Loucy (cell line): ENCODE measurements at regions not wholly inside any gene's neighbourhood (a gene's known extent, or its start where the extent isn't known, plus 50 kb on each side); places are given as distances from the start of the nearest gene placed in this dataset.

ENCODE experiments used
- H2AFZ ChIP-seq: fragments of 200-600 bp; sonication (generic); 2 replicates; pipeline ENCODE4 v1.6.0; 2016; ENCODE audit warnings: antibody characterized with exemption, mild to moderate bottlenecking, low read length, moderate library complexity
- H3F3A ChIP-seq: fragments of 200-600 bp; 2 replicates; pipeline ENCODE4 v1.6.0; 2016; ENCODE audit warnings: antibody characterized with exemption, low read depth, mild to moderate bottlenecking
- H3K27me3 ChIP-seq: fragments of 200-600 bp; sonication (generic); 2 replicates; pipeline ENCODE4 v1.6.1; 2014; ENCODE audit warnings: low read length, mild to moderate bottlenecking; ENCODE audit not compliant: insufficient read depth, poor library complexity, severe bottlenecking
- H3K36me3 ChIP-seq: fragments of 200-600 bp; sonication (generic); 2 replicates; pipeline ENCODE4 v1.6.1; 2016; ENCODE audit warnings: low read length; ENCODE audit not compliant: insufficient read depth
- H3K4me1 ChIP-seq: fragments of 200-600 bp; sonication (generic); 2 replicates; pipeline ENCODE4 v1.5.1; 2014; ENCODE audit warnings: low read length, mild to moderate bottlenecking; ENCODE audit not compliant: insufficient read depth, poor library complexity, severe bottlenecking
- H3K4me2 ChIP-seq: fragments of 200-600 bp; sonication (generic); 2 replicates; pipeline ENCODE4 v1.6.0; 2014; ENCODE audit warnings: antibody characterized with exemption, low read length, low read depth, mild to moderate bottlenecking; ENCODE audit not compliant: poor library complexity, severe bottlenecking
- H3K4me3 ChIP-seq: fragments of 200-600 bp; sonication (generic); 2 replicates; pipeline ENCODE4 v1.5.1; 2014; ENCODE audit warnings: low read length, mild to moderate bottlenecking, mixed read lengths; ENCODE audit not compliant: poor library complexity, severe bottlenecking
- H3K79me2 ChIP-seq: fragments of 200-600 bp; sonication (generic); 2 replicates; pipeline ENCODE4 v1.6.1; 2014; ENCODE audit warnings: low read length; ENCODE audit not compliant: insufficient read depth
- H3K9ac ChIP-seq: fragments of 200-600 bp; sonication (generic); 2 replicates; pipeline ENCODE4 v1.6.0; 2014; ENCODE audit warnings: mild to moderate bottlenecking, low read depth, low read length, moderate library complexity; ENCODE audit not compliant: poor library complexity, severe bottlenecking
- H3K9me2 ChIP-seq: fragments of 200-600 bp; sonication (generic); replicated peaks from 2 replicates; pipeline ENCODE4 v1.6.1; 2016; ENCODE audit warnings: low read depth, low read length, mixed read lengths
- H3K9me3 ChIP-seq: fragments of 200-600 bp; sonication (generic); 2 replicates; pipeline ENCODE4 v1.6.1; 2014; ENCODE audit warnings: mild to moderate bottlenecking, antibody characterized with exemption, low read length, low read depth; ENCODE audit not compliant: insufficient read depth
- H4K20me1 ChIP-seq: fragments of 200-600 bp; sonication (generic); 2 replicates; pipeline ENCODE4 v1.6.0; 2014; ENCODE audit warnings: antibody characterized with exemption, low read length, mild to moderate bottlenecking; ENCODE audit not compliant: insufficient read depth, poor library complexity, severe bottlenecking
- EZH2phosphoT487 ChIP-seq: fragments of 200-600 bp; IDR thresholded peaks from 2 replicates; pipeline ENCODE4 v1.6.1; 2018; ENCODE audit warnings: antibody characterized with exemption, mild to moderate bottlenecking, moderate library complexity, borderline replicate concordance
- TF ChIP-seq, protein P1 (sequence below): fragments of 200-600 bp; sonication (generic); conservative IDR thresholded peaks from 2 replicates; pipeline ENCODE4 v1.5.1; 2014; ENCODE audit warnings: mild to moderate bottlenecking, antibody characterized with exemption, low read length

DNA sequence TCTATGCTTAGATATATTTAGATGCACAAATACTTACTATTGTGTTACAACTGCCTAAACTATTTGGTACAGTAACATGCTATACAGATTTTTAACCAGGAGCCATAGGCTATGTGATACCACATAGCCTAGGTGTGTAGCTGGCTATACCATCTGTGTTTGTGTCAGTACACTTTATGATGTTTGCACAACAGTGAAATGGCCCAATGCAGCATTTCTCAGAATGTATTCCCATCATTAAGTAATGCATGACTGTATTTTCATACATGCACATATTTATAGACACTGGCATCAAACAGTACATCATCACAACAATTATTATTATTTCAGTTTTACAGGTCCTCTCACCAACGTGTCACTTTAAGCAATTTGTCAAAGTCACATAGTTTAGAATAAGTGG lies 979.5 kb upstream of the TENM4 start:
- Histone ChIP-seq H2AFZ (no peak overlapping the region), H4K20me1 (no peaks in the 10 kb centered on the region), H3K4me1 (no peaks in the 10 kb centered on the region), H3K9ac (no peak overlapping the region), H3K9me2 (no peaks in the 10 kb centered on the region), H3K36me3 (no peaks in the 10 kb centered on the region), H3F3A (no peaks in the 10 kb centered on the region), H3K79me2 (no peaks in the 10 kb centered on the region), H3K9me3 (no peaks in the 10 kb centered on the region), H3K27me3 (no peaks in the 10 kb centered on the region), H3K4me2 (no peak overlapping the region), H3K4me3 (no peak overlapping the region)
- TF ChIP-seq EZH2phosphoT487 = no peak
- TF ChIP-seq, protein P1, sequence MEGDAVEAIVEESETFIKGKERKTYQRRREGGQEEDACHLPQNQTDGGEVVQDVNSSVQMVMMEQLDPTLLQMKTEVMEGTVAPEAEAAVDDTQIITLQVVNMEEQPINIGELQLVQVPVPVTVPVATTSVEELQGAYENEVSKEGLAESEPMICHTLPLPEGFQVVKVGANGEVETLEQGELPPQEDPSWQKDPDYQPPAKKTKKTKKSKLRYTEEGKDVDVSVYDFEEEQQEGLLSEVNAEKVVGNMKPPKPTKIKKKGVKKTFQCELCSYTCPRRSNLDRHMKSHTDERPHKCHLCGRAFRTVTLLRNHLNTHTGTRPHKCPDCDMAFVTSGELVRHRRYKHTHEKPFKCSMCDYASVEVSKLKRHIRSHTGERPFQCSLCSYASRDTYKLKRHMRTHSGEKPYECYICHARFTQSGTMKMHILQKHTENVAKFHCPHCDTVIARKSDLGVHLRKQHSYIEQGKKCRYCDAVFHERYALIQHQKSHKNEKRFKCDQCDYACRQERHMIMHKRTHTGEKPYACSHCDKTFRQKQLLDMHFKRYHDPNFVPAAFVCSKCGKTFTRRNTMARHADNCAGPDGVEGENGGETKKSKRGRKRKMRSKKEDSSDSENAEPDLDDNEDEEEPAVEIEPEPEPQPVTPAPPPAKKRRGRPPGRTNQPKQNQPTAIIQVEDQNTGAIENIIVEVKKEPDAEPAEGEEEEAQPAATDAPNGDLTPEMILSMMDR = no peak

DNA sequence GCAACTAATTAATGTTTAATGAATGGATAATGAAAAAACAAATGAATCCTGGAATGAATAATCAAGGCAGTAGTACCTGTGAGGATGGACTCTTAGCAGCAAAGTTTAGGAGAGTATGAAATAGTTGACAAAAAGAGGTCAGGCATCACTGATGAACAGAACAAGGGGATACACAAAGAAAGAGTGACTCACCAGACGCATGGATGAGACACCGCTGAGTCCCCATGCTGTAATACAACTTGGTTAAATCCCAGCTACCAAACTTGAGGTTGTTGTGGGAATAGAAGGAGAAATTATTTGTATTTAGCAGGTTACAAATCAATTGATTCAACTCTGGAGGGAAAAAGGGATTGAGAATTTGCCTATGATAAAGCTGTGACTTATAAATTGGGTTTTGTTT lies 976.9 kb upstream of the TENM4 start:
- H3K79me2 ChIP-seq = no peaks in the 10 kb centered on the region
- H3F3A ChIP-seq = no peaks in the 10 kb centered on the region
- no peaks in the 10 kb centered on the region for H3K9me2 ChIP-seq
- no peaks in the 10 kb centered on the region for H3K36me3 ChIP-seq
- no peak overlapping the region for H2AFZ ChIP-seq
- no peak for TF ChIP-seq EZH2phosphoT487
- TF ChIP-seq, protein P1 = no peak
- no peak overlapping the region for H3K4me2 ChIP-seq
- H3K9ac ChIP-seq = no peak overlapping the region
- no peaks in the 10 kb centered on the region for H4K20me1 ChIP-seq
- H3K4me1 ChIP-seq = no peaks in the 10 kb centered on the region
- H3K4me3 ChIP-seq = no peak overlapping the region
- H3K27me3 ChIP-seq = no peaks in the 10 kb centered on the region
- H3K9me3 ChIP-seq = no peaks in the 10 kb centered on the region

DNA sequence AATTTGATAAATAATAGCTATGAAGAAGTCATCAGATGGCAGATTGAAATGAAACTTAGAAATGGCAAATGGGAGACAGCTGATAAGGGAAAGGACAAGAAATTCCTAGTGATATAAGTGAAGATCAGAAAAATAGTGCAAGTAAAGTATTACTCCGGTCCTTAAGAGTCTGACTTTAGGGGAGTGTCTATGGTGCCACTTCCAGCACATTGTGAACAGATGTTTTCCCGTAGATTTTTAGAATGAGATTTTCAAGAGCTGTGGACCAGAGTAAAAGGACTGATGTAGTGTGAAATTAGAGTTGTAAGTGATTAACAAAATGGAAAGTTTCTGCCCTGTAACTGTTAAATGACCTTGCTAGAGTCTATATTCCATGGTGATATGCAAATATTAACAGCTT lies 974.8 kb upstream of the TENM4 start:
- Histone ChIP-seq H3K4me3 (no peak overlapping the region), H3K4me2 (no peak overlapping the region), H3K9me2 (no peaks in the 10 kb centered on the region), H3K36me3 (no peaks in the 10 kb centered on the region), H3K27me3 (no peaks in the 10 kb centered on the region), H3K9me3 (no peaks in the 10 kb centered on the region), H3K9ac (no peak overlapping the region), H3F3A (no peaks in the 10 kb centered on the region), H2AFZ (no peak overlapping the region), H3K79me2 (no peaks in the 10 kb centered on the region), H4K20me1 (no peaks in the 10 kb centered on the region), H3K4me1 (no peaks in the 10 kb centered on the region)
- no peak for TF ChIP-seq EZH2phosphoT487
- TF ChIP-seq, protein P1 = no peak
